AG09319 (cell line): ENCODE measurements at regions not wholly inside any gene's neighbourhood (a gene's known extent, or its start where the extent isn't known, plus 50 kb on each side); places are given as distances from the start of the nearest gene placed in this dataset.

Source experiments
- DNase-seq: peaks from one replicate; pipeline ENCODE4 v3.0.0-alpha.2; 2010; ENCODE audit warnings: low read depth; ENCODE audit errors: extremely low read depth
- TF ChIP-seq, protein P1 (sequence below): IDR thresholded peaks from 2 replicates; pipeline ENCODE4 v1.5.1; 2011; ENCODE audit warnings: low read depth, mild to moderate bottlenecking, inconsistent platforms, low read length, moderate library complexity

GRCh38 chr5:142412581-142412980 is 87.8 kb upstream of the SPRY4 start:
- no peak for DNase-seq
- TF ChIP-seq, protein P1, sequence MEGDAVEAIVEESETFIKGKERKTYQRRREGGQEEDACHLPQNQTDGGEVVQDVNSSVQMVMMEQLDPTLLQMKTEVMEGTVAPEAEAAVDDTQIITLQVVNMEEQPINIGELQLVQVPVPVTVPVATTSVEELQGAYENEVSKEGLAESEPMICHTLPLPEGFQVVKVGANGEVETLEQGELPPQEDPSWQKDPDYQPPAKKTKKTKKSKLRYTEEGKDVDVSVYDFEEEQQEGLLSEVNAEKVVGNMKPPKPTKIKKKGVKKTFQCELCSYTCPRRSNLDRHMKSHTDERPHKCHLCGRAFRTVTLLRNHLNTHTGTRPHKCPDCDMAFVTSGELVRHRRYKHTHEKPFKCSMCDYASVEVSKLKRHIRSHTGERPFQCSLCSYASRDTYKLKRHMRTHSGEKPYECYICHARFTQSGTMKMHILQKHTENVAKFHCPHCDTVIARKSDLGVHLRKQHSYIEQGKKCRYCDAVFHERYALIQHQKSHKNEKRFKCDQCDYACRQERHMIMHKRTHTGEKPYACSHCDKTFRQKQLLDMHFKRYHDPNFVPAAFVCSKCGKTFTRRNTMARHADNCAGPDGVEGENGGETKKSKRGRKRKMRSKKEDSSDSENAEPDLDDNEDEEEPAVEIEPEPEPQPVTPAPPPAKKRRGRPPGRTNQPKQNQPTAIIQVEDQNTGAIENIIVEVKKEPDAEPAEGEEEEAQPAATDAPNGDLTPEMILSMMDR: no peak

DNA sequence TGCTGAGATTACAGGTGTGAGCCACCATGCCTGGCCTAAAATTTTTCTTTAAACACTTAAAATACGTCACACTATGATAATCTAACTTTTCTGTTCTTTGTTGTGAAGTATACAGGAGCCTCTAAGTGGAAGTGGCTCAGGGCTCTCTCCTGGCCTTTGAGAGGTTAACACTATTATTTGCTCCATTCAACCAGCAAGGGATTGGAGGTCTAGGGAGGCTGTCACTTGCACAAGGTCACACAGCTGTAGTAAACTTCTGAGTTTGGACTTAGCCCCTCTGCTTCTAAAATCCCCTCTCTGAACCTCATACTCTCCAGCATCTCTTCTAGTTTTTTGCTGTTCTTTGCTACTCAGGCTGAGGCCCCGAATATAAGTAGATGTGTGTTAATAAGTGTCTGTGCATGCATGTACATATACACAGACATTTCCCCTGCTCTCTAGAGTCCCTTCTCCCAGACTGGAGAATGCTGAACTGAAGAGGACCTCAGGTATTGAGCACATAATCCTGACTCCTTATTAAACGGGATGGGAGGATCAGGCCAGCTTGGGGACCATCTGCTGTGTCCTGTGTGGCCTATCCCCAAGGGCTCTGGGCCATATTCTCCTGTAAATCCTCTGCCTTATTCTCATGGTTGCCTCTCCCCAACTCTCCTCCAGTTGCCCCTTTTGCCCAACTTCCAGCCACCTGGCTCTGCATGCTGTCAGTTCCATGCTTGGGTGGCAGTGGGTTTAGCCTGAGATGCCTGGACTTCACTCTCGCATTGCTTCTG is 87.0 kb upstream of the SPRY4 start:
- no peak for DNase-seq
- TF ChIP-seq, protein P1: no peak

DNA sequence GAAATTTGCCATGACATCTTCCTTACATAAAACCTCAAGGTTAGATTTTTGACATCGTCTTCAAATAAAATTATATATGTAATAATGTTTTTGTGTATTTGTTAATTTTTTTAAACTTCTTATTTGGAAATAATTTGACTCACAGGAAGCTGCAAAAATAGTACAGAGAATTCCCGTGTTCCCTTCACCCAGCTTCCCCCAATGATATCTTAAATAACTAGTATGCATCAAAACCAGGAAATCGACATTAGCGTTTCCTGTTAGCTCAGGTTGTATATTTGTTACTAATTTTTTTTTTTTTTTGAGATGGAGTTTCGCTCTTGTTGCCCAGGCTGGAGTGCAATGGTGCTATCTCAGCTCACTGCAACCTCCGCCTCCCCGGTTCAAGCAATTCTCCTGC is 86.3 kb upstream of the SPRY4 start:
- TF ChIP-seq, protein P1: no peak
- no peak for DNase-seq

DNA sequence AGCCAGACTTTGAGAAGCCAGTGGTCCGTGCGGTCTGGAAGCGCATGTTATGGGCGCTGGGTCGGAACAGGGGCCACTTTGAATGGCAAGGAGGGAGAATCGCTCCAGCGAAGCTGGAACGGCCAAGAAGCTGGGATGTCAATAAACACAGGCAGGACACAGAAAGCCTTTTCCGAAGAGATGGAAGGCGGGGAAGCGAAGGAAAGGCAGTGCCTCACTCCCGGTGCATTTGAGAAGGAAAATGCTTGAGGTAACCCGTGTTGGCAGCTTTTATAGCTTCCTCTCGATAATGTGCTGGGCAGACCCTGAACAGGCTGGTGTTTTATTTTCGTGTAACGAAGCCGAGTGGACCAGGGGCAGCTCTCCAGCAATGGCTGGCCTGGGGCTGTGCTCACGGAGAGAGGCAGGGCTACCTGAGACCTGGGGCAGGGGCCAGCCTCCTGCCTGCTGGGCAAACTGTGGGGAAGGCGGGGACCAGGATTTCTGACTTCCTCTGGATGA is 84.2 kb upstream of the SPRY4 start:
- DNase-seq: no peak
- TF ChIP-seq, protein P1: no peak

- TF ChIP-seq, protein P1: no peak
- DNase-seq: no peak
Observed at GRCh38 chr5:142408536-142408935, 83.7 kb upstream of the SPRY4 start.

GRCh38 chr5:142405814-142406395 is 81.1 kb upstream of the SPRY4 start:
- TF ChIP-seq, protein P1: no peak
- DNase-seq: no peak

GRCh38 chr5:142405023-142405422 is 80.2 kb upstream of the SPRY4 start:
- DNase-seq: no peak
- TF ChIP-seq, protein P1: no peak
